Neutrophil (primary cell): ENCODE measurements at regions not wholly inside any gene's neighbourhood (a gene's known extent, or its start where the extent isn't known, plus 50 kb on each side); places are given as distances from the start of the nearest gene placed in this dataset.

ENCODE experiments used
- H3K27ac ChIP-seq: fragments of 200-600 bp; sonication (generic); 2 replicates; pipeline ENCODE4 v1.5.1; 2016; ENCODE audit warnings: mild to moderate bottlenecking, moderate library complexity
- H3K27me3 ChIP-seq: fragments of 200-600 bp; sonication (generic); 2 replicates; pipeline ENCODE4 v1.6.0; 2016; ENCODE audit warnings: mild to moderate bottlenecking
- H3K36me3 ChIP-seq: fragments of 200-600 bp; sonication (generic); 2 replicates; pipeline ENCODE4 v1.5.1; 2017
- H3K4me1 ChIP-seq, 2 experiments: fragments of 200-600 bp in 1 of 2; sonication (generic) in 1 of 2; 1 replicate in 1 of 2; 2 replicates in 1 of 2; pipeline versions ENCODE4 v1.5.1 to v1.6.1; 2013 to 2016; ENCODE audit warnings: low read depth in 1 of 2, low read length in 1 of 2, mild to moderate bottlenecking in 1 of 2, moderate library complexity in 1 of 2; ENCODE audit not compliant: control insufficient read depth in 1 of 2, insufficient read depth in 1 of 2
- H3K4me3 ChIP-seq, 2 experiments: fragments of 200-600 bp in 1 of 2; sonication (generic) in 1 of 2; 1 replicate in 1 of 2; 2 replicates in 1 of 2; pipeline ENCODE4 v1.5.1; 2013 to 2016; ENCODE audit warnings: low read depth in 1 of 2, low read length in 1 of 2, mild to moderate bottlenecking in 1 of 2, moderate library complexity in 1 of 2
- H3K9me3 ChIP-seq: fragments of 200-600 bp; sonication (generic); 2 replicates; pipeline ENCODE4 v1.5.1; 2016
- CTCF ChIP-seq: fragments of 200-600 bp; sonication (generic); IDR thresholded peaks from 2 replicates; pipeline ENCODE4 v1.5.1; 2016; ENCODE audit warnings: antibody characterized with exemption

GRCh38 chr4:81904121-81904520 is 432.4 kb upstream of the RASGEF1B start:
- TF ChIP-seq CTCF: no peak
- H3K27ac ChIP-seq: no peak overlapping the region
- H3K36me3 ChIP-seq: no peaks in the 10 kb centered on the region
- H3K4me3 ChIP-seq: no peak overlapping the region
- H3K9me3 ChIP-seq: no peaks in the 10 kb centered on the region
- no peaks in the 10 kb centered on the region for H3K27me3 ChIP-seq
- no peaks in the 10 kb centered on the region for H3K4me1 ChIP-seq

DNA sequence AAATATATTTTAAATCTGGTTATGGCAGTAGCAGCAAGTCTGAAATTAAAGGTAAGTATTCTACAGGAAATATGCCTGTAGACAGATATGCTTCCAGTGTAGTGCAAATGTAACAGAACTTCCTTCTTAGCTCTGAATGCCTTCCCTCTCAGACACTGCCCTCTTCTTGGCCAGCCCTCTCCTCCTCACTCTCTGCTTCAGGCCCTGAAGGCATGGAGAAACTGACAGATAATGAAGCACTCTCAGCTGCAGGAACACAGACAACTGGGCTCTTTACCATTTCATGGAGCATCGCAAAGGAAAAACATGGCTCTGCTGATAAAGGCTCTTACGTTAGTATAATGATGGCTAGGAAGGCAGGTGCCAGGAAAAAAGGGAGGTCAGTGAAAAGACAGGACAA is 431.5 kb upstream of the RASGEF1B start:
- Histone ChIP-seq H3K36me3 (no peaks in the 10 kb centered on the region), H3K27ac (no peak overlapping the region), H3K27me3 (no peaks in the 10 kb centered on the region), H3K9me3 (no peaks in the 10 kb centered on the region), H3K4me1 (no peaks in the 10 kb centered on the region), H3K4me3 (no peak overlapping the region)
- TF ChIP-seq CTCF: no peak

DNA sequence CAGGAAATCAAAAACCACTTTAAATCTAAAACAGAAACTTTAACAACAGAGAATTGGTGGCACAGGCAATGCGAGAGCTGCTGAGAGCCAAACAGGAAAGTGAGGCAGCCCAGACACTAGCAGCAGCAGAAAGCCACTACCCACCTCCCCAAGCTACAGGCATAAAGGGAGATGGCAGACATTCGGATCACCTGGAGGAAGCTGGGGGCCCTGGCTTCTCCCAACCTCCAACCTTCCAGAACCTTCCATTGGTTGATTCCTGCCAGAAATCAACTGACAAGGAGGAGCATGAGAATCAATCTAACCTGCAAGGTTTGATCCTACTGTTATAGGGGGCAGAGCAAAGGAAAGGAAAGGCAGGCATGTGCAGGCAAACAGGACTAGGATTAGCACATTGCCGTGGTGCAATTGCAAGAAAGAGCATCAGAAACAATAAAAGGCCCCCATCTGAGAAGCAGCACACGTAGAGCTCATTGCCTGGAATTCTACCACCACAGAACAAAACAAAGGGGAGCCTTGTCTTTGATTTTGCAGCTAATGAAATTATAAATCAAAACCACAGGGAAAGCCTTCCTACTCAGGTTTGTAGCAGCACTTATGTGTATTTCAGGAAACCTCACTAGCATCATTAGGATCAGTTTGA is 427.3 kb upstream of the RASGEF1B start:
- H3K27ac ChIP-seq: no peak overlapping the region
- no peaks in the 10 kb centered on the region for H3K27me3 ChIP-seq
- no peaks in the 10 kb centered on the region for H3K4me1 ChIP-seq
- no peak overlapping the region for H3K4me3 ChIP-seq
- no peaks in the 10 kb centered on the region for H3K36me3 ChIP-seq
- no peak for TF ChIP-seq CTCF
- H3K9me3 ChIP-seq: no peaks in the 10 kb centered on the region

DNA sequence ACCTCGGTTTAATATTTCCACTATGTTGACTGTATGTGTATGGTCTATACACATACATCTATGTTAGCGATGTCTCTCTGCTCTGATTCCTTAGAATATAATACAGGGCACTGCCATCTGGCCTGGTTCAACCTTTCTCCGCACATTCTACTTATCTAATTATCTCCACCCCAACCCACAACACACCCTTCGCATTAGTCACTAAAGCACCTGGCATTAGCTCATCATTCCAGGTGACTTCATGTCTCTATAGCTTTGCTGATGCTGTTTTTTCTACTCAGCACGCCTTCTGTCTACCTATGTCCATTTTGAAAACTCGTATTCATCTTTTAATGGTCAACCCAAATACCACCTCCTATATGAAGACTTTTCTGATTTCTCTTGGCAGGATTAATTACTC is 425.2 kb upstream of the RASGEF1B start:
- H3K27me3 ChIP-seq: no peaks in the 10 kb centered on the region
- H3K9me3 ChIP-seq: no peaks in the 10 kb centered on the region
- no peak for TF ChIP-seq CTCF
- H3K4me3 ChIP-seq: no peak overlapping the region
- H3K27ac ChIP-seq: no peak overlapping the region
- no peaks in the 10 kb centered on the region for H3K4me1 ChIP-seq
- H3K36me3 ChIP-seq: no peaks in the 10 kb centered on the region

DNA sequence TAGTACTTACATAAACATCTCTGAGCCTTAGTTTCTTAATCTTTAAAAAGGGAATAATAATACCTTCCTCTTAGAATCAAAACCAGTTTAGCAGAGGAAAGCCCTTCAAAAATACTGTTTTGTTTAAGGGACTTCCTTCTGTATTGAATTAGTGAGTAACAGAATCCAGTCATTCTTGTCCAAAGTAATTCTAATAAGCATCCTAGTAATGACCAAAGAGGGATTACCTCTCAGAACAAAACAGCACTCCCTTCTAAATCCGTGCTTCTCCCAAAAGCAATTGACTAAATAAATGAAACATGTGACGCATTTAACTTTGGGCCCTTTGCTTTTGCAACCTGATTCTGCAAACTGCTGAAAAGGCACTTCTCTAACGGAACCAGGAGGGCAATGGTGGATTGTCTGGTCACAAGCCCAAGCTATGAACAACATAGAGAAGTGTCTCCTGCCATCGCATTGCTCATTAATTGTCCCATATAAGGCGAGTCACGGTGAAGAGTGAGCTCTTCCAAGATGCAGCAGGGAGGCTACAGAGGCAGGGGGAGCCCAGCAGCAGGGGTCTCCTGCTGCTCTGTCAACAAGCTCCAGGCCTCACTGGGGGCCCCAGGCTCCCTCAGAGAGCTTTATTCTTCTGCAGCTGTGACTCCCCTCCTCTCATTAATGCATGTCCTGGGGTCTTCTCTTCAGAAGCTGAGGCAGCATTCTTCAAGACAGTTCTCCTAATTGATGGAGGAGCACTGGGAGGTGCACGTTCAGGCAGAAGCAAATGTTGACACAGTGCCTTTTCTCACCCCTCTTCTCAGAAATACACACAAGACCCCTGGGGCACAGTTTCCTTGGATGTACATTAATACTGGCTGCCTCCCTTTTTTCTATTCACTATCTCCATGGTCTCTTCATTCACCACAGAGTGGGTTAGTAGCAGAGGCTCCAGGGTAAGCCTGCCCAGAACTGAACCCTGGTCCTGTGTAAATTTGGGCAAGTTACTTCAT is 419.6 kb upstream of the RASGEF1B start:
- Histone ChIP-seq H3K27ac (no peak overlapping the region), H3K9me3 (no peaks in the 10 kb centered on the region), H3K4me3 (no peak overlapping the region), H3K4me1 (no peaks in the 10 kb centered on the region), H3K36me3 (no peaks in the 10 kb centered on the region), H3K27me3 (no peaks in the 10 kb centered on the region)
- TF ChIP-seq CTCF: no peak
